Ishikawa (cell line): ENCODE measurements at regions not wholly inside any gene's neighbourhood (a gene's known extent, or its start where the extent isn't known, plus 50 kb on each side); places are given as distances from the start of the nearest gene placed in this dataset.

ENCODE experiments used
- CREB1 ChIP-seq: IDR thresholded peaks from 2 replicates; pipeline ENCODE4 v1.6.1; 2012; ENCODE audit warnings: low read depth
- EP300 ChIP-seq: IDR thresholded peaks from 2 replicates; pipeline ENCODE4 v1.6.1; 2012; ENCODE audit warnings: borderline replicate concordance
- FOXM1 ChIP-seq: IDR thresholded peaks from 2 replicates; pipeline ENCODE4 v1.6.1; 2012; ENCODE audit warnings: low read depth, borderline replicate concordance
- NFIC ChIP-seq: IDR thresholded peaks from 2 replicates; pipeline ENCODE4 v1.6.1; 2012
- RAD21 ChIP-seq: IDR thresholded peaks from 2 replicates; pipeline ENCODE4 v1.6.1; 2012; ENCODE audit warnings: low read depth
- TAF1 ChIP-seq: IDR thresholded peaks from 2 replicates; pipeline ENCODE4 v1.6.1; 2012; ENCODE audit warnings: low read depth, mild to moderate bottlenecking
- TCF12 ChIP-seq: IDR thresholded peaks from 2 replicates; pipeline ENCODE4 v1.6.1; 2012; ENCODE audit warnings: low read depth
- TEAD4 ChIP-seq: IDR thresholded peaks from 2 replicates; pipeline ENCODE4 v1.6.1; 2012
- YY1 ChIP-seq: IDR thresholded peaks from 2 replicates; pipeline ENCODE4 v1.6.1; 2012; ENCODE audit warnings: low read depth
- ZBTB7A ChIP-seq: IDR thresholded peaks from 2 replicates; pipeline ENCODE4 v1.6.1; 2012; ENCODE audit warnings: low read depth
- TF ChIP-seq, protein P1 (sequence below): IDR thresholded peaks from 2 replicates; pipeline ENCODE4 v1.6.1; 2012
- TF ChIP-seq, protein P2 (sequence below): IDR thresholded peaks from 2 replicates; pipeline ENCODE4 v1.6.1; 2012
- TF ChIP-seq, protein P3 (sequence below): IDR thresholded peaks from 2 replicates; pipeline ENCODE4 v1.6.1; 2012; ENCODE audit warnings: low read depth, mild to moderate bottlenecking

DNA sequence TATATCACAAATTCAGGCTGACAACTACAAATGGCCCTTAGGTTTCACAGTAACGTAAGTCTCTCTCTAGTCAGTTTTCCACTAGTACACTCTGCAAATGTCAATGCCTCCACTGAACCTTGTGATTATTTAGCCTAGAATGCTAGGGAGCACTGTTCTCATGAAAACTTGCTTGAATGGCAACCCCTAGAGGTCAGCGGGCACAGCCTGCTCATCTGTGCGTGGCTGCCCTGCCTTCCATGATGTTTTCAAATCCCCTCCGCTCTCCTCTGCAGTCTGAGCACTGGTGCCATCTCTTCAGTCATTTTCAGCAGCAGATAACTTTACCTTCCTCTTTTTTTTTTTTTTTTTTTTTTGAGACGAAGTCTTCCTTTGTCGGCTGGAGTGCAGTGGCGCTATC lies 84.1 kb upstream of the GULP1 start:
- TF ChIP-seq NFIC (no peak), TEAD4 (no peak), TAF1 (no peak), YY1 (no peak), FOXM1 (no peak), TCF12 (no peak), RAD21 (no peak), EP300 (no peak), ZBTB7A (no peak), CREB1 (no peak)
- TF ChIP-seq, protein P1, sequence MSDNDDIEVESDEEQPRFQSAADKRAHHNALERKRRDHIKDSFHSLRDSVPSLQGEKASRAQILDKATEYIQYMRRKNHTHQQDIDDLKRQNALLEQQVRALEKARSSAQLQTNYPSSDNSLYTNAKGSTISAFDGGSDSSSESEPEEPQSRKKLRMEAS = no peak
- TF ChIP-seq, protein P2, sequence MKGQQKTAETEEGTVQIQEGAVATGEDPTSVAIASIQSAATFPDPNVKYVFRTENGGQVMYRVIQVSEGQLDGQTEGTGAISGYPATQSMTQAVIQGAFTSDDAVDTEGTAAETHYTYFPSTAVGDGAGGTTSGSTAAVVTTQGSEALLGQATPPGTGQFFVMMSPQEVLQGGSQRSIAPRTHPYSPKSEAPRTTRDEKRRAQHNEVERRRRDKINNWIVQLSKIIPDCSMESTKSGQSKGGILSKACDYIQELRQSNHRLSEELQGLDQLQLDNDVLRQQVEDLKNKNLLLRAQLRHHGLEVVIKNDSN = no peak
- TF ChIP-seq, protein P3, sequence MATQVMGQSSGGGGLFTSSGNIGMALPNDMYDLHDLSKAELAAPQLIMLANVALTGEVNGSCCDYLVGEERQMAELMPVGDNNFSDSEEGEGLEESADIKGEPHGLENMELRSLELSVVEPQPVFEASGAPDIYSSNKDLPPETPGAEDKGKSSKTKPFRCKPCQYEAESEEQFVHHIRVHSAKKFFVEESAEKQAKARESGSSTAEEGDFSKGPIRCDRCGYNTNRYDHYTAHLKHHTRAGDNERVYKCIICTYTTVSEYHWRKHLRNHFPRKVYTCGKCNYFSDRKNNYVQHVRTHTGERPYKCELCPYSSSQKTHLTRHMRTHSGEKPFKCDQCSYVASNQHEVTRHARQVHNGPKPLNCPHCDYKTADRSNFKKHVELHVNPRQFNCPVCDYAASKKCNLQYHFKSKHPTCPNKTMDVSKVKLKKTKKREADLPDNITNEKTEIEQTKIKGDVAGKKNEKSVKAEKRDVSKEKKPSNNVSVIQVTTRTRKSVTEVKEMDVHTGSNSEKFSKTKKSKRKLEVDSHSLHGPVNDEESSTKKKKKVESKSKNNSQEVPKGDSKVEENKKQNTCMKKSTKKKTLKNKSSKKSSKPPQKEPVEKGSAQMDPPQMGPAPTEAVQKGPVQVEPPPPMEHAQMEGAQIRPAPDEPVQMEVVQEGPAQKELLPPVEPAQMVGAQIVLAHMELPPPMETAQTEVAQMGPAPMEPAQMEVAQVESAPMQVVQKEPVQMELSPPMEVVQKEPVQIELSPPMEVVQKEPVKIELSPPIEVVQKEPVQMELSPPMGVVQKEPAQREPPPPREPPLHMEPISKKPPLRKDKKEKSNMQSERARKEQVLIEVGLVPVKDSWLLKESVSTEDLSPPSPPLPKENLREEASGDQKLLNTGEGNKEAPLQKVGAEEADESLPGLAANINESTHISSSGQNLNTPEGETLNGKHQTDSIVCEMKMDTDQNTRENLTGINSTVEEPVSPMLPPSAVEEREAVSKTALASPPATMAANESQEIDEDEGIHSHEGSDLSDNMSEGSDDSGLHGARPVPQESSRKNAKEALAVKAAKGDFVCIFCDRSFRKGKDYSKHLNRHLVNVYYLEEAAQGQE = no peak
